GM21526 (cell line): ENCODE measurements at regions not wholly inside any gene's neighbourhood (a gene's known extent, or its start where the extent isn't known, plus 50 kb on each side); places are given as distances from the start of the nearest gene placed in this dataset.
A peak's percentile ranks its signal among the peaks of the same experiment; 100 is the strongest.

ENCODE experiments used
- ATAC-seq: cut with Tn5 transposase; IDR thresholded peaks from one replicate; pipeline ENCODE4 v1.9.1; 2021; ENCODE audit warnings: moderate library complexity; ENCODE audit not compliant: unreplicated experiment, low FRiP score

- ATAC-seq, result no peak
Measured at GRCh38 chr7:38069052-38069451, 109.0 kb upstream of the STARD3NL start.

DNA sequence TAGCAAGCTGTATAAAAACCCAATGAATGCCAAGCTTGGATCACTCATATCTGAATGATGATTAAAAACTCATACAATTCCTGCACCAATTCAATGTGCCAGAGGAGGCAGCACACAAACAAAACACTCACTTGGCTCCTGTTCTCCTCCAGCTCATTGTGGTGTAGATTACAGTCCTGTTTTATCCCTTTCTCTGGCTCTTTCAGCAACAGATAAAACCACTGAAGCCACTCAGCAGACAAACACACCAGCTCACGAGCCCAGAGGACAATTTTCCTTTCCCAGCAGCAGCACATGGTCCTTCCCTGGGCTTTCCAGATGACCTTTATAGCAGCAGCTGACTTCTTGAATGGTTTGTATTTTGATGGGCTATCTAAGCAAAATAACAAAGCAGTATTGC lies 107.3 kb upstream of the STARD3NL start:
- no peak for ATAC-seq

DNA sequence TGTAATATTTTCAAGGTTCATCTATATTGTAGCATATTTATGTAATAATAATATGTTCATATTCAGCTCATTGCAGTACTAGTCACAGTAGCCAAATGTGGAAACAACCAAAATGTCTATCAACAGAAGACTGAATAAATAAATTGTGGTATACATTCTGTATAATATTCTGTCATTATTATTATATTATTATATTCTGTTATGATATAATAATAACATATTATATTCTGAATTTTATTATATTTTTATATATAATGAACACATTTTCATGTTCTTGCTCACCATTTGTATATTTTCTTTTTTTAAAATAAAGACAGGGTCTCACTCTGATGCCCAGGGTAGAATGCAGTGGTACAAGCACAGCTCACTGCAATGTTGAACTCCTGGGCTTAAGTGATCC lies 91.2 kb upstream of the STARD3NL start:
- no peak for ATAC-seq

GRCh38 chr7:38102507-38102906 lies 75.5 kb upstream of the STARD3NL start:
- no peak for ATAC-seq

GRCh38 chr7:38105874-38106483 lies 72.1 kb upstream of the STARD3NL start:
- ATAC-seq, result peak; percentile 76

DNA sequence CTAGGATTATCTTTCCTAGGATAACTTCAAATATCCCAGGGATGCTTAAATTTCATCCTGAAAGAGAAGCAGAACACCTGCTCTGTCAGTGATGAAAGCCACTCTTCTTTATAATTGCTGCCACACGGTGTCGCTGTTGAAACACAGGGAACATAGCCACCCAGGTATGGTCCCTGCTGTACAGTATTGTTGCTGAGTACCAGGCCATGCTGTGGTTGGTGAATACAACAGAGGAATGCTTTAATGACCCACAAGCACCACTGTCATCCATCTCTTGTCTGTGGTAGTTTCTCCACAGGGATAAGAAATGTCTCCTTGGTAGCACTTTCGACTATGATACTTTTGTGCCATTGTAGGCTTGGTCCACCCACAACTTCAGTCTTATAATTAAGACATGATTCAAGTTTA lies 70.6 kb upstream of the STARD3NL start:
- peak; percentile 73 for ATAC-seq

DNA sequence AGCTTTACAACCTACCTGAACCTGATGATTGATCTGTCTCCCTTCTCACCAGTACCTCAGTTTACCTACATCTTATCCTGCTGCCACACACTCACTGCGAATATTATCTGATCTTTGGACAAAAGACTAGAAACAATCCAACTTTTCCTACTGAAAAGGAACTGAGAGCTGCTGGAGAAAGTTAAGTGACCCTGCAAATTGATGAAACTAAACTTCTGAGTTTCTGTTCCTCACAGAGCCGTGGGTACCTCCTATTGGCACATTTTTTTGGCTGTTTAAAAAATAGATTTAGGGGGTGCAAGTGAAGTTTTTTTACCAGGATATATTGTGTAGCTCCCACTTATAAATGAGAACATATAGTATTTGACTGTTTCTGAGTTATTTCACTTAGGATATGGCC lies 66.0 kb upstream of the STARD3NL start:
- ATAC-seq, result no peak

DNA sequence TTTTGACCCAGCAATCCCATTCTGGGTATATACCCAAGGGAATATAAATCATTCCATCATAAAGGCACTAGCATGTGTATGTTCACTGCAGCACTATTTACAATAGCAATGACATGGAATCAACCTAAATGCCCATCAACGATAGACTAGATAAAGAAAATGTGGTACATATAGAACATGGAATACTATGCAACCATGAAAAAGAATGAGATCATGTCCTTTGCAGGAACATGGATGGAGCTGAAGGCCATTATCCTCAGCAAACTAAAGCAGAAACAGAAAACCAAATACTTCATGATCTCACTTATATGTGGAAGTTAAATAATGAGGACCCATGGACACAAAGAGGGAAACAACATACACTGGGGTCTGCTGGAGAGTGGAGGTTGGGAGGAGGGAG lies 58.0 kb upstream of the STARD3NL start:
- no peak for ATAC-seq

DNA sequence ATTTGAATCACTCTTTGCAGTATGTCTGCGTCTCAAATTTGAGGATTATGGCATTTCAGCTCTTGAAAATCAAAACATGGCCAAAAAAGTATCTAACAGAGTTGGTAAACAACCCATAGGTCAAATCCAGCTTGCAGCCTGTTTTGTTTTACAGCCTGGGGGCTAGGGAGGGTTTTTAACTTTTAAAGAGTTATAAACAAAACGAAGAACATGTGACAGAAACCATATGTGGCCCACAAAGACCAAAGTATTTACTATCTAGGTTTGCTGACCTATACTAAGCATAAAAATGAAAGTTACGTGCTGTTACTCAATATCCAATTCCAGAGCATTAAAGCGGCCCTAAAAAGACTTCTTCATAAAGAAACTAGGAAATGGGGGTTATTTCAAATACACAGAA lies 55.5 kb upstream of the STARD3NL start:
- no peak for ATAC-seq

DNA sequence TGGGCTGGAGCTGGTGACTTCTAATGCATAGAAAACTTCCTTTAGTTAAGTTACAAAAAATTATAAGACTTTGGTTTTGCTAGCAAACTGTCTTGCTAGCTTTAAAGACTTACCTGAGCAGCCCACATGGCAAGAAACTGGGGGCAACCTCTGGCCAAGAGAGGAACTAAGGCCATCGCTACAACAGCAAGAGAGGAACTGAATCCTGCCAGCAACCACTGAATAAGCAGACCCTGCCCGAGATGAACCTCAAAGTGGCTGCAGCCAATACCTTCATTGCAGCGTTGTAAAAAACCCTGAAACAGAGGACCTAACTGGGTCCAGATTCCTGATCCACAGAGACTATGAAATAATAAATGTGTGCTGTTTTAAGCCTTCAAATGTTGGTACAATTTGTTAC lies 54.6 kb upstream of the STARD3NL start:
- ATAC-seq, result no peak

DNA sequence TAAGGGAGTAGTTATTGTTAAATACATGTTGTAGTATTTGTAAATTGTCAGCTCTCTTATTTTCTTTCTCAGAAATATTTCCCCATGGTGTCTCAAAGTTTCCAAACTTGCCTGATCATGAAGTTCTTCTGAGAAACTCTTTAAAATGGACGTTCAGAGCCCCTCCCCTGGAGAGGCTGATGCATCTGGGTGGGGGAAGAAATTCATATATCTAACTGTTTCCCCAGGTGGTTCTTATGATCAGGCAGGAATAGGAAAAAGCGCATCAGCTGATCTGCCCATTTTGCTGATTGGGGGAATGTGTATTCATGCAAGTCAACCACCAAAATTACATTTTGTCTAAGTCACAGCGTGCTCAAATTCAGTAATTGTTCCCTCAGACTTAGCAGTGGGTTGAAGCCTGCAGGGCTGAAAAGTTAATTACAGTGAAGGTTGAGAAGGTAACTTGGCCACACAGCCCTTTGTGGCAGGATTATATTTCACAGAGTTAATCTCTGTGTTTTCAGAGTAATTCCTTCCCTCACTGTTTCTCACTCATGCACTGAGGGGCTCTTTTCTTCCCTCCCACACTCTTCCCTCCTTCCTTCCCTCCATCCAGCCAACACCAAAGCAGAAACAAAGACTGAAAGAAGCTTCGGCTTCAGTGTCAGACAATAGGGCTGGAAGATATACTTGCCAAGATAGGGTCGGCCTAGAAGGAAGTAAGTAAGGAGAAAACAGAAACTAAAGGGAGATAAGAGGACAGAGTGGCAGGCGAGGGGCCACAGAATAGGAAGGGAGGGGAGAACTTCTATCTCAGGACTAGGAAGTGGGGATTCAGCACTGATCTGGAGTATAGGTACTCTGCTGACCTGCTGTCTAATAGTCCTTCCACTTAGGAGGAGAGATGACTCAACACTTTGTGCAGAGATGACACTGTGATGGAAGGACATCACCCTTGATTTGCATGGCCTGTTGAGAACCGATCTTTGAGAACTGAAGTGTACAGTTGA lies 50.5 kb upstream of the STARD3NL start:
- ATAC-seq, result no peak
